Muscle of leg (tissue), 3 donors: ENCODE measurements at regions not wholly inside any gene's neighbourhood (a gene's known extent, or its start where the extent isn't known, plus 50 kb on each side); places are given as distances from the start of the nearest gene placed in this dataset.

Experiments
- DNase-seq: peaks from one replicate; pipeline ENCODE4 v3.0.0; 2013
- H3K27ac ChIP-seq: one replicate; pipeline ENCODE4 v1.5.1; 2013; ENCODE audit warnings: mild to moderate bottlenecking, low read length, control low read depth
- H3K27me3 ChIP-seq: one replicate; pipeline ENCODE4 v1.6.1; 2013; ENCODE audit warnings: low read length; ENCODE audit not compliant: control insufficient read depth, insufficient read depth
- H3K36me3 ChIP-seq: one replicate; pipeline ENCODE4 v1.6.1; 2013; ENCODE audit warnings: low read length; ENCODE audit not compliant: control insufficient read depth, insufficient read depth
- H3K4me1 ChIP-seq: one replicate; pipeline ENCODE4 v1.6.1; 2013; ENCODE audit warnings: low read length; ENCODE audit not compliant: control insufficient read depth, insufficient read depth
- H3K4me3 ChIP-seq: one replicate; pipeline ENCODE4 v1.5.1; 2013; ENCODE audit warnings: low read length, control low read depth
- H3K9me3 ChIP-seq: replicated peaks from 2 replicates; pipeline ENCODE4 v1.6.1; 2013; ENCODE audit warnings: low read depth, low read length; ENCODE audit not compliant: control insufficient read depth
- WGBS: methylation state at CpG from one replicate; pipeline ENCODE4 v1.1.5; 2013; ENCODE audit warnings: missing lambda C conversion rate; ENCODE audit not compliant: insufficient coverage; 5-methylcytosine and 5-hydroxymethylcytosine counted together

- H3K4me1 ChIP-seq: no peaks in the 10 kb centered on the region
- WGBS: 51% methylated on average over 2 of the region's 2 CpGs
- no peaks in the 10 kb centered on the region for H3K27me3 ChIP-seq
- H3K4me3 ChIP-seq: no peak overlapping the region
- DNase-seq: no peak
- no peak overlapping the region for H3K27ac ChIP-seq
- H3K36me3 ChIP-seq: no peaks in the 10 kb centered on the region
- no peaks in the 10 kb centered on the region for H3K9me3 ChIP-seq
Measured at GRCh38 chr5:64018966-64019365, 56.7 kb upstream of the HTR1A start.

- no peak for DNase-seq
- Histone ChIP-seq H3K36me3 (no peaks in the 10 kb centered on the region), H3K4me1 (no peaks in the 10 kb centered on the region), H3K27me3 (no peaks in the 10 kb centered on the region), H3K9me3 (no peaks in the 10 kb centered on the region), H3K27ac (no peak overlapping the region), H3K4me3 (no peak overlapping the region)
- WGBS: no CpG with 5 or more reads among the region's 1 CpG
Measured at GRCh38 chr5:64015824-64016223, 53.6 kb upstream of the HTR1A start.
